LNCaP clone FGC (cell line): ENCODE measurements at regions not wholly inside any gene's neighbourhood (a gene's known extent, or its start where the extent isn't known, plus 50 kb on each side); places are given as distances from the start of the nearest gene placed in this dataset.
"Not testable (repeated sequence)": the region's sequence is repeated elsewhere in the genome, so short reads cannot be mapped to it uniquely, and the experiment has no call there.

ENCODE experiments used
- DNase-seq: peaks from one replicate; pipeline ENCODE4 v3.0.0-alpha.2; 2011; ENCODE audit warnings: low read depth
- H3K4me3 ChIP-seq: 2 replicates; pipeline ENCODE4 v1.5.1; 2011; ENCODE audit warnings: mild to moderate bottlenecking, low read depth, low read length, control low read depth
- CTCF ChIP-seq: IDR thresholded peaks from 2 replicates; pipeline ENCODE4 v1.5.1; 2012; ENCODE audit warnings: mild to moderate bottlenecking; ENCODE audit not compliant: control insufficient read depth, insufficient read depth; ENCODE audit errors: extremely low read depth

GRCh38 chr11:22930816-22931594 is 70.7 kb upstream of the CCDC179 start:
- TF ChIP-seq CTCF = no peak

DNA sequence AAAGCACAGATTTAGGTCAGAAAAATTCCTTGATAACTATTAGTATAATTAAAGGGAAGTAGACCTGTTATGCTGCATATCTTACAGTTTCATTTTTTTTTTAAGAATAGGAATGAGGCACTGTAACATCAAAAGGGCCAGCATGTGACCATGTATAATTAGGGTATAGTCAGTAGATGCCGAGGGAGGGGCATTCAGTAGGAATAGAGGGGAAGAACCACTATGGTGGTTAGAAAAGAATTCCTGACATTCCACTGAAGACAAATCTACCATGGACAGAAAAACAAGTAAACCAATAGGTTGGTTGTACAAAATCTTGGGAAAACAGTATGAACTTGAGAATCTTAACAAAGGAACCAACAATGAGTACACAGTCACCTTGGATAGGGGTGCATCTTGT is 78.4 kb upstream of the CCDC179 start:
- H3K4me3 ChIP-seq = no peak overlapping the region
- no peak for DNase-seq
- TF ChIP-seq CTCF = no peak

More at GRCh38 chr11:22930816-22931594, 70.7 kb upstream of the CCDC179 start:
- no peak for DNase-seq
- H3K4me3 ChIP-seq = no peak overlapping the region

- H3K4me3 ChIP-seq, DNase-seq: not testable (repeated sequence)
Observed at GRCh38 chr11:22941544-22941943, 81.3 kb upstream of the CCDC179 start.

DNA sequence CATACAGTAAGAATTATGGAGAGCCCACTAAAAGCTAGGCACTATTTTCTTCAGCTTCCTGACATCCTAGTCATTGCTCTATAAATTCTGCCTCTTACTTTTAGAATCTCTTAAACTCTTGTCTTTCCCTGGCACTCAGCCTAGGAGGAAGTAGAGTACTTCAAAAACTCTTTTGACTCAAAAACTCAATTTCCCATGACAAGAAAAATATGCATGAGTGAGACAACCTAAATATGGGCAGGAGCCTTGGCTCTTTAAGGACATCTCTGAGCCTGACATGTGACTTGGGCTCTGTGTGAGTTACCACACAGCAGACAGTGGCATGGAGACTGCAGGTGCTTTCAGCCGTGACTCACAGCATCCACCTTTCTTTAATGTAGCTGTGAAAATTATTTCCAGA is 97.5 kb upstream of the CCDC179 start:
- no peak for TF ChIP-seq CTCF
- H3K4me3 ChIP-seq = no peak overlapping the region
- no peak for DNase-seq

DNA sequence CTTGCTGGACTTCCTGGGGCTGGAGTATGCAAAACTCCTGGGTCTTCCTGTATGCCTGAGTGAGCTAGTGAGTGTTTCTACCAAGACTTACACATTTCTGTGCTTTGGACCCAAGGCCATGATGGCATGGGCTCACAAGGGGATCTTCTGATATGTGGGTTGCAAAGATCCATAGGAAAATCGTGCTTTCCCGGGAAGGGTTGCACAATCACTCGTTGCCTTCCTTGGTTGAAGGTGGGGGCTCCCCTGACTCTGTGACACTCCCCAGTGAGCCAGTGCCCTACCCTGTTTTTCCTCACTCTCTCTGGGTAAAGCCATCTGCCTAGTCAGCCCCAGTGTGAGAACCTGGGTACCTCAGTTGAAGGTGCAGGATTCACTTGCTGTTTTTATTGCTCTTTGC is 114.0 kb upstream of the CCDC179 start:
- TF ChIP-seq CTCF = no peak
- DNase-seq = no peak

DNA sequence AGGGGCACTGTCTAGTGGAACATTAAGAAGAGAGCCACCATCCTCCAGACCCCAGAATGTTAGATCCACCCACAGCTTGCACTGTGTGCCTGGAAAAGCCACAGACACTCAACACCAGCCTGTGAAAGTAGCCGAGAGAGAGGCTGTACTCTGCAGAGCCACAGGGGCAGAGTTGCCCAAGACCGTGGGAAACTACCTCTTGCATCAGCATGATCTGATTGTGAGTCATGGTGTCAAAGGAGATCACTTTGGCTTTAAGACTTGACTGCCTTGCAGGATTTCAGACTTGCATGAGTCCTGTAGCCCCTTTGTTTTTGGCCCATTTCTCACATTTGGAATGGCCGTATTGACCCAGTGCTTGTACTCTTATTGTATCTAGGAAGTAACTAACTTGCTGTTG is 115.9 kb upstream of the CCDC179 start:
- DNase-seq = no peak

More for the DNA sequence above, 114.0 kb upstream of the CCDC179 start:
- H3K4me3 ChIP-seq = no peak overlapping the region

GRCh38 chr11:22982903-22983302 is 122.6 kb upstream of the CCDC179 start:
- H3K4me3 ChIP-seq = no peak overlapping the region
- no peak for DNase-seq
- TF ChIP-seq CTCF = no peak

More for the DNA sequence above, 115.9 kb upstream of the CCDC179 start:
- TF ChIP-seq CTCF = no peak
- no peak overlapping the region for H3K4me3 ChIP-seq
